Psoas muscle (tissue), 7 donors: ENCODE measurements at regions not wholly inside any gene's neighbourhood (a gene's known extent, or its start where the extent isn't known, plus 50 kb on each side); places are given as distances from the start of the nearest gene placed in this dataset.

ENCODE experiments used
- ATAC-seq, 4 donors: fragments of 200-7000 bp; cut with Tn5 transposase; one replicate each; pipeline ENCODE4 v1.9.1; 2020; ENCODE audit warnings: moderate library complexity in 3 of 4, mild to moderate bottlenecking in 2 of 4
- DNase-seq, 2 donors: peaks; one replicate each; pipeline ENCODE4 v3.0.0-alpha.2; 2020
- H3K27ac ChIP-seq: fragments of 200-600 bp; one replicate; pipeline ENCODE4 v1.8.0; 2022
- H3K27me3 ChIP-seq, 3 donors: fragments of 200-600 bp in 1 of 3; one replicate each; pipeline versions ENCODE4 v1.6.1 to v1.8.0; 2013 to 2022; ENCODE audit warnings: low read length in 2 of 3, mild to moderate bottlenecking in 2 of 3, moderate library complexity in 1 of 3; ENCODE audit not compliant: insufficient read depth in 3 of 3
- H3K36me3 ChIP-seq, 2 donors: fragments of 200-600 bp in 1 of 2; one replicate each; pipeline versions ENCODE4 v1.6.1 to v1.8.0; 2013 to 2022; ENCODE audit warnings: low read depth in 1 of 2, mild to moderate bottlenecking in 1 of 2, moderate library complexity in 1 of 2; ENCODE audit not compliant: insufficient read depth in 1 of 2
- H3K4me1 ChIP-seq: fragments of 200-600 bp; one replicate; pipeline ENCODE4 v1.8.0; 2022
- H3K4me3 ChIP-seq: fragments of 200-600 bp; one replicate; pipeline ENCODE4 v1.8.0; 2022; ENCODE audit warnings: mild to moderate bottlenecking
- H3K9me3 ChIP-seq: fragments of 200-600 bp; one replicate; pipeline ENCODE4 v1.8.0; 2022
- CTCF ChIP-seq: fragments of 200-600 bp; IDR thresholded peaks from one replicate; pipeline ENCODE4 v1.8.0; 2022; ENCODE audit warnings: antibody characterized with exemption
- WGBS, 3 donors: extraction: QIAGEN DNeasy Blood & Tissue Kit; methylation state at CpG; one replicate each; pipeline versions ENCODE4 v1.1.6 to v1.1.7; 2013; 5-methylcytosine and 5-hydroxymethylcytosine counted together
- intact Hi-C, 2 donors: fragments of 100-400 bp; cut with DNase I; formaldehyde crosslinking; loops; one replicate each; pipeline versions ENCODE4 v1.11.0 to v1.14.2; 2022
- donor health status: healthy with polysubstance abuse.
- donor health status: DM: no; HTN: no; CAD: no; lungs with moderate emphysema.
- donor health status: Bipolar disorder and iron deficiency.
- donor health status: healthy.
- donor health status: DM: yes; HTN: yes; CAD: no.
- donor health status: DM: no; HTN: no; CAD: no.
- donor health status: DM: yes; HTN: yes; CAD: no.

- Histone ChIP-seq H3K9me3 (no peaks in the 10 kb centered on the region), H3K4me1 (peaks cover 7% of the 10 kb centered on the region), H3K4me3 (peak overlapping the region; percentile 75), H3K27ac (no peak overlapping the region), H3K27me3 (no peaks in the 10 kb centered on the region), H3K36me3 (no peaks in the 10 kb centered on the region)
- DNase-seq (no peak), ATAC-seq (no peak)
- TF ChIP-seq CTCF, result no peak
- WGBS, 3 donors, result 63 to 74% (median 69%) methylated on average over 10 of the region's 10 CpGs
- intact Hi-C loops, result no loop called here
Observed at GRCh38 chr2:143934626-143935481, 585.1 kb downstream of the ZEB2 start.

- no peak for ATAC-seq
- Histone ChIP-seq H3K4me3 (no peak overlapping the region), H3K4me1 (peaks cover 7% of the 10 kb centered on the region), H3K27me3 (no peaks in the 10 kb centered on the region), H3K9me3 (no peaks in the 10 kb centered on the region), H3K27ac (no peak overlapping the region), H3K36me3 (no peaks in the 10 kb centered on the region)
- no peak for TF ChIP-seq CTCF
- intact Hi-C loops, result no loop called here
- DNase-seq, result no peak
Observed at GRCh38 chr2:143933946-143934569, 585.9 kb downstream of the ZEB2 start.

- Histone ChIP-seq H3K9me3 (no peaks in the 10 kb centered on the region), H3K27ac (no peak overlapping the region), H3K4me3 (no peak overlapping the region), H3K27me3 (no peaks in the 10 kb centered on the region), H3K36me3 (no peaks in the 10 kb centered on the region), H3K4me1 (no peaks in the 10 kb centered on the region)
- ATAC-seq (no peak), DNase-seq (no peak)
- no peak for TF ChIP-seq CTCF
- intact Hi-C loops, result no loop called here
- 91 to 97% (median 93%) methylated on average over 2 of the region's 2 CpGs for WGBS, 3 donors
Observed at GRCh38 chr2:143930891-143931290, 589.0 kb downstream of the ZEB2 start.

- ATAC-seq, result no peak
- Histone ChIP-seq H3K9me3 (no peaks in the 10 kb centered on the region), H3K4me1 (no peaks in the 10 kb centered on the region), H3K27me3 (no peaks in the 10 kb centered on the region), H3K27ac (no peak overlapping the region), H3K36me3 (no peaks in the 10 kb centered on the region), H3K4me3 (no peak overlapping the region)
- DNase-seq, result no peak
- TF ChIP-seq CTCF, result no peak
- intact Hi-C loops, result no loop called here
- 14 to 36% (median 24%) methylated on average over 1 of the region's 1 CpG for WGBS, 3 donors
Observed at GRCh38 chr2:143928613-143929012, 591.3 kb downstream of the ZEB2 start.
